ENCODE measurements at regions not wholly inside any gene's neighbourhood (a gene's known extent, or its start where the extent isn't known, plus 50 kb on each side); places are given as distances from the start of the nearest gene placed in this dataset.

DNA sequence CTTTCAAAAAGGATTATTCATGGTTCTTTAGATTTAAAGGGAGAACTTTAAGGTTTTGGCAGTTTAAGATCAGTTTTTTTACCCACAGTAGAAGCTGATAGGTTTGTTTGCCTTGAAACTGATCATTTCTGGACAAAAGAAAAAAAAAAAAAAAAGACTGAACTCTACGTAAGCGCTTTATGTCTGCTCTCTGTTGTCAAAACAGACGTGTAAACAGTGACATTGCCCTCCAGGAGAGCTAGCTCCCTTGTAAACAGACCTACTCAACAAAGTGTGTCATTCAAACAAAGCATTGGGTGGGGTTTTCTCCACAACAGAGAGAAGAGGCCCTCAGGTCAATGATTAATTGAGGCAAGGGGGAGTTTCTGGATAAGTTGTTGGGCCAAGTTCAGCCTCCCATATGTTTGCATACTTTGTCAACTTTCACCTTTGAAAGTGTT lies 568.1 kb upstream of the LRRN3 start:
- ChIA-PET POLR2A (interaction anchor here (0.6 to 0.7 kb wide), 2 partner anchors 80 to 106 kb away, joined by 3 to 4 read pairs; no protein-coding TSS in a partner anchor), SMC1A (ENCODE audit: uncharacterized antibody, unreplicated experiment) (interaction anchor here (0.6 kb wide), 1 partner anchor 1146 kb away, joined by 3 read pairs; no protein-coding TSS in a partner anchor), RAD21 (ENCODE audit: unreplicated experiment) (interaction anchor here (0.7 kb wide), 1 partner anchor 15 kb away, joined by 3 read pairs; no protein-coding TSS in a partner anchor), CTCF (interaction anchor here (0.6 to 1.4 kb wide), 2 partner anchors 15 to 525 kb away, joined by 4 to 5 read pairs; no protein-coding TSS in a partner anchor)
- H3K9ac ChIP-seq (ENCODE audit: control insufficient read depth, insufficient read depth, low read length): no peak overlapping the region
- H4K20me1 ChIP-seq (ENCODE audit: control insufficient read depth, insufficient read depth): no peaks in the 10 kb centered on the region
- intact Hi-C loops (cut with micrococcal nuclease; ENCODE audit: unreplicated experiment): no loop called here
- 50% methylated on average over 3 of the region's 3 CpGs for WGBS (ENCODE audit: insufficient coverage, insufficient replicate concordance, low lambda C conversion rate, missing lambda C conversion rate)
- H3K27me3 ChIP-seq (replicated peaks in 1 of 2; ENCODE audit: control insufficient read depth in 2 of 2, insufficient read depth in 2 of 2, low read length in 1 of 2): no peaks in the 10 kb centered on the region; a peak in 1 of 4 replicates
- in situ Hi-C loops (cut with MboI): no loop called here
- H3K79me2 ChIP-seq (ENCODE audit: control insufficient read depth, insufficient read depth, low read length): no peaks in the 10 kb centered on the region
- H3K9me3 ChIP-seq (replicated peaks; ENCODE audit: control insufficient read depth, insufficient read depth, low read length): no peaks in the 10 kb centered on the region; the same call in 2 of the 3 replicates
- peak; percentile 79 for ATAC-seq
- no peak for DNase-seq (ENCODE audit: low read depth, low spot score)
- H3K36me3 ChIP-seq (ENCODE audit: control insufficient read depth in 2 of 2, insufficient read depth in 2 of 2, low read length in 1 of 2): no peaks in the 10 kb centered on the region
- no TSS peak for BruUV-seq (replicated peaks)
- no peak for TF ChIP-seq BMI1 (IDR thresholded peaks at IDR 0.05; ENCODE audit: borderline replicate concordance)
- no peak for TF ChIP-seq CREM (IDR thresholded peaks at IDR 0.05; ENCODE audit: low read depth)
- TF ChIP-seq FOXM1 (IDR thresholded peaks at IDR 0.05; ENCODE audit: low read depth, low read length): no peak
- no peak for TF ChIP-seq MYB (IDR thresholded peaks at IDR 0.05; ENCODE audit: borderline replicate concordance, low read depth, low read length)
- no peak for TF ChIP-seq TCF7 (IDR thresholded peaks at IDR 0.05; ENCODE audit: borderline replicate concordance)
- 0 out of 2 replicates have a peak, but pooled peaks have one; percentile 11 for TF ChIP-seq ZNF384 (IDR thresholded peaks at IDR 0.05; ENCODE audit: borderline replicate concordance, low read depth, low read length)
- TF ChIP-seq NR2F1 (conservative IDR thresholded peaks at IDR 0.05): 0 out of 2 replicates have a peak, but pooled peaks have one; percentile 29
- TF ChIP-seq, protein P1, sequence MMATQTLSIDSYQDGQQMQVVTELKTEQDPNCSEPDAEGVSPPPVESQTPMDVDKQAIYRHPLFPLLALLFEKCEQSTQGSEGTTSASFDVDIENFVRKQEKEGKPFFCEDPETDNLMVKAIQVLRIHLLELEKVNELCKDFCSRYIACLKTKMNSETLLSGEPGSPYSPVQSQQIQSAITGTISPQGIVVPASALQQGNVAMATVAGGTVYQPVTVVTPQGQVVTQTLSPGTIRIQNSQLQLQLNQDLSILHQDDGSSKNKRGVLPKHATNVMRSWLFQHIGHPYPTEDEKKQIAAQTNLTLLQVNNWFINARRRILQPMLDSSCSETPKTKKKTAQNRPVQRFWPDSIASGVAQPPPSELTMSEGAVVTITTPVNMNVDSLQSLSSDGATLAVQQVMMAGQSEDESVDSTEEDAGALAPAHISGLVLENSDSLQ (IDR thresholded peaks at IDR 0.05): peak; percentile 49; the same call in 1 of the 2 replicates
- TF ChIP-seq IKZF1 (conservative IDR thresholded peaks at IDR 0.05): 0 out of 2 replicates have a peak, but pooled peaks have one; percentile 16
- H2AFZ ChIP-seq (ENCODE audit: control insufficient read depth, low read depth, low read length): no peak overlapping the region
- no peaks in the 10 kb centered on the region for H3K4me1 ChIP-seq (ENCODE audit: control insufficient read depth, insufficient read depth, low read length)
- no peak overlapping the region for H3K27ac ChIP-seq (ENCODE audit: control insufficient read depth, insufficient read depth)
- H3K4me2 ChIP-seq (ENCODE audit: control insufficient read depth, insufficient read depth): no peak overlapping the region
- H3K4me3 ChIP-seq: no peak overlapping the region
- FAIRE-seq: no peak
